Erythroblast (primary cell): ENCODE measurements at regions not wholly inside any gene's neighbourhood (a gene's known extent, or its start where the extent isn't known, plus 50 kb on each side); places are given as distances from the start of the nearest gene placed in this dataset.
A peak's percentile ranks its signal among the peaks of the same experiment; 100 is the strongest.

Source experiments
- DNase-seq, 2 experiments: peaks; one replicate each; lab custom pipeline; 2025; lab: John Stamatoyannopoulos, UW
- GATA1 ChIP-seq: IDR thresholded peaks from 2 replicates; pipeline ENCODE4 v1.6.1; 2011; ENCODE audit warnings: low read depth, mild to moderate bottlenecking, control low read depth, low read length, moderate library complexity
- POLR2A ChIP-seq: IDR thresholded peaks from 2 replicates; pipeline ENCODE4 v1.6.1; 2011; ENCODE audit warnings: mild to moderate bottlenecking, low read length

DNA sequence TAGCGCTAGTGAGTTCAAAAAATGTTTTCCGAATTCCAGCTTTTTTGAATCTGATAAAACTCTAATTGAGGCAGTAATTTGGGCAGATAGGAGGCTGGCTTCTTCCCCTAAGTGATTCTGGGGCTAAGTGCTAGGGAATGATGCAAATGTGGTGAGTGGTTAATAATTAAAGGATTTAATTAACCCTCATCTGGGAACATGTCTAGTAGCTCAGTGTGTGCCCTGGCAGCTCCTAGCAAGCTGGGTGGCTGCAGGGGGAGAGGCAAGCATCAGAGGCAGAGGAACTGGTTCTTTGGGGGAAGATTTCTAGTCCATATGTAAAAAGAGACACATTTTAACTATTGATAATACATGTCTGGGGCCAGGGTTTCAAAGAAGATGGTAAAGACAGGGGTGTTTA lies 354.5 kb downstream of the WDR11 start:
- DNase-seq = no peak
- TF ChIP-seq POLR2A (no peak), GATA1 (no peak)

DNA sequence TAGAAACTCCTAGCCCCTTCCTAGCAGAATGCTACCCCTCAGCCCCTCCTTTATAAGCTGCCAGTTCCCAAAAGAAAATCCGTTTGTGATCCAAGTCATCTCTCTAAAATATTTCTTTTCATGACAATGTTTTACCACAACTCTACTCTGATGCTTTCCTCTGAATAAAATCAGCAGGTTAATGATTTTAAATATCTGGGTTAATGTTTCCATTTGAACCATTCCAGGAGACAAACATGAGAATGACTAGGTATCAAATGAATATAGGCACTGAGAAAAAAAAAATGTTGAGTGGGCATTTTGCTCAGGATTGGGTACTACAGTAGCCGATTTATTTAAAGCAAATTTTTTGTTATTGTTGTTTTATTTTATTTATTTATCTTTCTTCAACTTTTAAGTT lies 360.3 kb downstream of the WDR11 start:
- DNase-seq = no peak
- TF ChIP-seq POLR2A = no peak

DNA sequence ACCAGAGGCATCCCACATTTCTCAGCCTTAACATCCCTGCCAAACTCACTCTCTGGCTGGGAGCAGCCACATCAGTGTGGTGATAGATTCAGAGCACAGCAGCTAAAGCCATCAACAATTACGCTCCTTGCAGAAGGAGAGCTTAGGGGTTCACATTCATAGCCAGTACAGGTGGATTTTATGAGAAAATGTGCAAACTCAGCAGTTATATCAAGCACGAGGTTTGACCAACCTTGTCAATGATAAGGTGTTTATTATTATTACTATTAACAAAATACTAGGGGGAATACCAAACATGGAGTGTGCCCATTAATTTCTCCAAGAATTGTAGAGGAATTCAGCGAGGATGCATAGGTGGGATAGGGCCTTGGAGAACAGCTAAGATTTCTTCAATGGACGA lies 362.3 kb downstream of the WDR11 start:
- DNase-seq = no peak
- TF ChIP-seq GATA1 (no peak), POLR2A (no peak)

DNA sequence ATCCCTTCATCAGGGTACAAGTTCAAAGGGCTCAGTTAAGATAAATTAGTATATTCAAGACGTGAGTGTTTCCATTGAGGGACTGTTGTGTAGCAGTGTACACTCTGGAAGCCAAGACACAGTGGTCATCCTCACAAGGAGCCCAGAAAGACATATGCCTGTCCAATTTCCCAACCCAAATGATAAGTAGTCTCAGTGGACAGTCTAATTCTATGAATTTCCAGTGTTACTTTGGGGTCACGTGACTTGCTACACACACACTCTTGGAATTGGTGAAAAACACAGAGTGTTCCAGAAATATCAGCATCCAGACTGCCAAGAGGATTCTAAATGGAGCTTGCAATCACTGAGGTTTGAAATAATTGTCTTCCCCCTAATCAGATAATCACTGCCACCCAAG lies 365.1 kb downstream of the WDR11 start:
- TF ChIP-seq GATA1 = no peak
- no peak for TF ChIP-seq POLR2A
- DNase-seq = no peak

DNA sequence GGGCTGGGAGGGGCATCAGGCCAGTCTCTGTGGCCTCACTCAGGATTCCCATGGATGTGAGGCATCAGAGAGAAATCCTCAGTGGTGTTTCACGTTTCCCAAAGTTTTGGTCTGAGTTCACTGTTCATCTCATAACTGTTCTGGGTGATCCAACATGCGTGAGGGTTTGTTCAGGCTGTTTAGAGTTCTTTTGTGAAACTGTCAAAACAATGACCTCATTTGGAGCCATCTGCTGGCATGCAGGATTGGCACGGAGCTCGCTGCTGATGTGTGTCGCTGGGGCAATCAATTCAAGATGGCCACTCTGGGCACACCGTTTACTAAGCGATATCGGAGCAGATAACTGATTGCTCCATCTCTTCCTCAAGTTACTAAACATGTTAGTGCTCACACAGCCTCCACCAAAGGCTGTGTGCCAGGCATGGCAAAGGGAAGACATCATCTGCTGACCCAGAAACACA lies 365.6 kb downstream of the WDR11 start:
- TF ChIP-seq GATA1 = no peak
- TF ChIP-seq POLR2A = no peak
- DNase-seq = no peak

DNA sequence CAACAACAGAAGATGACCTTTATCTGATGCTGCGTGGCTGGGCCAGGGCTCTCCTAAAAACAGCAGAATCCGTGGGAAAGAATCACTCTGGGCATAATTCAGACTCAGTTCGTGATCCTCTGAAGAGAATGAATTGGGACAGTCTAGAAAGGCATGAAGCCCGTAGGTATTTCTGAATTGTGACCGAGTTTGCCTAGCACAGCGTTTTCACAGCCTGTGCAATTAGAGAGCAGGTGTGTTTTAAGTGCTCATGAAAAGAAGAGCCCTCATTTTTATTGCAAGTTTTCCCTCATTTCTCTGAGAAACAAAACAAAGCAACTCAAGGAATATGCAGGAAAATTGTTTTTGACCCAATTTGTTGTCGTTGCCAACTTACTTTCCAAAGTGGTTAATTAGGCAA lies 366.2 kb downstream of the WDR11 start:
- TF ChIP-seq GATA1 (no peak), POLR2A (no peak)
- DNase-seq = no peak

DNA sequence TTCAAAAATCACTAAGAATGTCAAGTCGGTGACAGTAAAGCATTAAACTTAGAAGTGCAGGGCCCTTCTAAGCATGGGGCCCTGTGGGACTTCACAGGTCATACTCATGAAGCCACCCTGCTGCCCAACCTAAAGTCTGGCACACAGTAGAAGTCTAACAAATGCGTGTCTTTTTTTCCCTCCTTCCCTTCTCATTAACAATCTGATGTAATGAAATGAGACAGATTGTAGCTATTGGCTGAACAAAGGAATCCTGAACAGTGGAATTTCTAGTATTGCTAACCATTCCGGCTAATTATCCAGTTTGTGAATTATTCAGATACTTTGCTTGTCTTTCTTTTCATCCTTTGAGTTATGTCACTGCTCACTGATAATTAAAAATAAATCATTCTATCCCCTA lies 369.9 kb downstream of the WDR11 start:
- TF ChIP-seq POLR2A (no peak), GATA1 (no peak)

DNA sequence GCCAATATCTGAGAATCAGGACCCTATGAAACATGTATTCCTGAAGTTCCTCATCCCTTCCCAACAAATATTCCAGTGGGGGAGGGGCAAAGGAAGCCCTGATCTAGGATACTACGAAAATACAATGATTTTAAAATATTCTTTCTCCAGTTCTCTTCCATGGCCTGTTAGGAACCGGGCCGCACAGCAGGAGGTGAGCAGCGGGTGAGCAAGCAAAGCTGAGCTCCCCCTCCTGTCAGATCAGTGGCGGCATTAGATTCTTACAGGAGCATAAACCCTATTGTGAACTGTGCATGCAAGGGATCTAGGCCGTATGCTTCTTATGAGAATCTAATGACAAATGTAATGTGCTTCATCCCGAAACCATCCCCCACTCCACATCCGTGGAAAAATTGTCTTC lies 370.8 kb downstream of the WDR11 start:
- TF ChIP-seq GATA1 (no peak), POLR2A (no peak)
- DNase-seq = no peak

More for the DNA sequence above, 369.9 kb downstream of the WDR11 start:
- DNase-seq = no peak

DNA sequence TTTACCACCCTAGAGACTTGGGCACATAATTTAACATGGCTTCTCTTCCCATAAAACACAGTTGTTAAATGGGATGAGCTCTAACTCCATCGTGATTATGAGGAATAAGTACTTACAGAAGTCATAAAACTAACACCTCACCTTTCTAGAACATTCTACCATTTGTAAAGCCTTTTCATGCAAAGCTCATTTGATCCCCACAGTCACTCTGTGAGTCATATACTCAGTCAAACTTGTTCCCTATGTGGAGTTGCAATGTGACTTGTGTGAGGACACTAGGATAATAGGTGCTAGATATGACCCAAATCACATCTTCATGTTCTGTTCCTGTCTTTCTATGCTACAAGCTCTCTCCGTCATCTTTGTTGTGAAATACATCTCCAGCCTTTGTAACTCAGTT lies 371.7 kb downstream of the WDR11 start:
- TF ChIP-seq POLR2A = no peak
- no peak for TF ChIP-seq GATA1
- no peak for DNase-seq

DNA sequence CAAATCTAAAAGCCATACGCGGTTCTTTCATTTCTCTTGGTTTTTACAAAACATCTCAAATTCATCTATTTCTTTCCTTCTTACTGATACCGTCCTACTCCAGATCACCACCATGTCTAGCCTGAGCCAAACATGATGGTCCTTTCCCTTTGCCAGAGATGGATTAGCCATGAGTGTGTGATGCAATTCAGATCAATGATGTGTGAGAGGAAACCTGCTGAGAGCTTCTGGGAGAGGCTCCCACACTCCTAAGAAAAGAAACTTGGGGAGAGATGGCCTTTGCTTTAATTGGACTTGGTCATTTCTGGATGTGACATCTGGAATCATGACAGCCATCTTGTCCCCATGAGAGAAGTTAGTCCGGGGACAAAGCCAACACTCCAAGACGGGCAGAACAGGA lies 367.2 kb downstream of the FGFR2 start:
- TF ChIP-seq POLR2A = no peak
- DNase-seq = no peak

DNA sequence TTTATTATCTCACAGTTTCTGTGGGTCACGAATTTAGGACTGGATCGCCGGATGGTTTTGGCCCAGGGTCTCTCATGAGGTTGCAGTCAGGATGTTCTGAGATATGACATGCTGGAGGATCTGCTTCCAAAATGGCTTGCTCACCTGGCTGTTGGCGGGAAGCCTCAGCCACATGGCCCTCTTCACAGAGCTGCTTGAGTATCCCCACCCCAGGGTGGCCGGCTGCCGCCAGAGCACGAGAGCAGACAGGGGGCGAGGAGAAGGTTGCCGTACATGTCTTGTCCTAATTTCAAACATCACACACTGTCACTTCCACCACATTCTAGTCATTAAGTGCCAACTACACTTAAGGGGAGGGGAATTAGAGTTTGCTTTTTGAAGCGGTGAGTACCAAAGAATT lies 365.8 kb downstream of the FGFR2 start:
- TF ChIP-seq POLR2A = no peak
- no peak for TF ChIP-seq GATA1
- DNase-seq = no peak

DNA sequence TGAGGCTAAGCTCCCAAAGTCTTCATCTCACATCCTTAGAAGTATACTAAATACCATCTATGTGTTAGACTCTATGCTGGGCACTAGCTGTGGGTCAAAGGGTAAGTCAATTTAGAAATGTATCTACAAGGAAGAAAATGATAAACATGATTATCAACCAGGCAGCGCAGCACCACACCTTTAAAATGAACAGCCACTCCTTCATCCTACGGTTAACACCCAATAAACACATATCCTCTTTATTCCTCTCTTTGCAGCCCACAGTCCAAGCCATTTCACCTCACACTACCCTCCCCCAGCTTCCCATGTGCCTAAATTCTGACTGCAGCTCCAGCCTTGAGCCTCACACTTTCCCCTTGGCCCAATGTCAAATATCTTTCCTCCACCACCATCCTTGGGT lies 362.6 kb downstream of the FGFR2 start:
- no peak for DNase-seq
- no peak for TF ChIP-seq GATA1
- no peak for TF ChIP-seq POLR2A

DNA sequence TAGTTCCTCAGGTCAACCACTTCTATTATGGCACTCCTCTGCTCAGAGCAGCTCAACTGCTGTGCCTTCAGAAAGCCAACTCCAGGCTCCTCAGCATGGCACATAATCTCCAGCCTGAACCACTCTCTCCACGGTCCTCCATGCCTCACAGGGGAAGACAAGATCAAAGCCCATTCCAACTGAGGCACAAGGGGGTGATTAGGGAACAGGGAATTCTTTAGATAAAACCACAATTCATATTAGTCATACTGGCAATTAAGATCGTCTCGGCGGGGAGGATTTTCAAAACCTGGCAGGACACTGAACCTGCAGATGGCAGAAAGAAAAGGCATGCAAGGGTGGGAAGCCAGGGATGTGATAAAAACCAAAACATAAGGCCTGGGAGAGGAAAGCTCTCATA lies 361.6 kb downstream of the FGFR2 start:
- no peak for DNase-seq
- no peak for TF ChIP-seq GATA1
- TF ChIP-seq POLR2A = no peak

DNA sequence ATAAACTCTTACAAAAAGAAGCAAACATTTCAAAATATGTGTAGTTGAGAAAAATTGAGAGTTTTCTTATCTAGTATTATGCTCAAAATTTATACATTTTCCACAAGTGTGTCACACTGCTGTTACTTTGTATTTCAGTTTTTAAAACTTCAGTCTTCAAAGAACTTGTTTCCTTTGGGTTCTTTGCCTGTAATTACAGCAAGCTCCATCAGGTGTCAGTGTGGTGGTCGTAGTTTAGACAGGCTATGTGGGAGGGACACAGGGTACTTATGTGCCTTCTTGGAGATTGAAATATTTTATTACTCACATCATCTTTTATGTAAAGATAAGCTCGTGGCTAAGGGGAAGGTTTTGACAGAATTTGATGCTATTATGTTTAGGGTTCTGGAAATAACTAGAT lies 360.5 kb downstream of the FGFR2 start:
- peak; percentile 2 to 9 for DNase-seq
- TF ChIP-seq POLR2A (no peak), GATA1 (no peak)

DNA sequence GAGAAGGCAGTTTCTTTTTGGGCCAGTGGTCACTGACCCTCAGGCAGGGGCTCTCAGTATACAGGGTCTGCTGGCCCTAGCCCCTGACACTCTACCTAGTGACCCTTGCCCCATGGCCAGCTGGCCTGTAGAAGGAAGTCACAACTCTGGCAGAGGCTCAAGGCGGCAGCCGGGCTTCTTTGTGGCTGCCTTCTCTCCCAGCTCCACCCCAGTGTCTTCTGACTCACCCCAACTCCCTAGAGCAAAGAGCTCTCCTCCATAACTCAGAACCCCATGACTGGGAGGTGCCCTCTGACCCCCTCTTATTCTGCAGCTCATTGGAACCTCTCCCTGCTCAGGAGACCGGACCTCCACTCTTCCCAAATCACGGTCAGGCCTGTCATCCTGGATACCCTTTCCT lies 358.2 kb downstream of the FGFR2 start:
- no peak for DNase-seq
- TF ChIP-seq POLR2A = no peak
- no peak for TF ChIP-seq GATA1

DNA sequence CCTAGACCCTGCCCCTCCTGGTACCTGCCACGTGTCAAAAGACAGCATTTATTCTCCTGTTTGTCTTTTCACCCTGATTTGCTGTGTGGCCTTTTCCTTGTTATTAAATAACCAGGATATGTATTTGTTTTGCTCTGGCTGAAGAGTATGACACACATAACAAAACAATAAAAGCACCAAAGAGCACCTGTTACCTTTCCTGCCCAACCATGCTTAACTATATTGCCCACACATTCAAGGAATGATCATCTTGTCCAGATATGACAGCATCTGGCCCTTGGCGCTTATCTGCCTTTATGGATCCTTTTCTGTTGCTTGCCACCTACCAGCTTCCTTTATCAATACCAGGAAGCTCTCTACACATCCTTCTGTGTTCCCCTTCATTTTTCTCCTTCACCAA lies 357.7 kb downstream of the FGFR2 start:
- TF ChIP-seq POLR2A = no peak
- TF ChIP-seq GATA1 = no peak
- no peak for DNase-seq
